GM21515 (cell line): ENCODE measurements at regions not wholly inside any gene's neighbourhood (a gene's known extent, or its start where the extent isn't known, plus 50 kb on each side); places are given as distances from the start of the nearest gene placed in this dataset.

Source experiments
- ATAC-seq: cut with Tn5 transposase; IDR thresholded peaks from one replicate; pipeline ENCODE4 v1.9.1; 2021; ENCODE audit not compliant: unreplicated experiment

- ATAC-seq = no peak
These were observed 960.9 kb upstream of the FAT3 start for GRCh38 chr11:91263496-91264365.

- no peak for ATAC-seq
These were observed 963.1 kb upstream of the FAT3 start for GRCh38 chr11:91261513-91261912.

GRCh38 chr11:91258876-91259275 lies 965.7 kb upstream of the FAT3 start:
- no peak for ATAC-seq

- no peak for ATAC-seq
These were observed 967.0 kb upstream of the FAT3 start for GRCh38 chr11:91257667-91258066.

GRCh38 chr11:91248199-91248807 lies 976.3 kb upstream of the FAT3 start:
- no peak for ATAC-seq

GRCh38 chr11:91247009-91247735 lies 977.4 kb upstream of the FAT3 start:
- no peak for ATAC-seq

- no peak for ATAC-seq
These were observed 979.7 kb upstream of the FAT3 start for GRCh38 chr11:91244912-91245311.

- ATAC-seq = no peak
These were observed 981.0 kb upstream of the FAT3 start for GRCh38 chr11:91243630-91244029.

GRCh38 chr11:91243051-91243450 lies 981.6 kb upstream of the FAT3 start:
- no peak for ATAC-seq

- no peak for ATAC-seq
These were observed 983.4 kb upstream of the FAT3 start for GRCh38 chr11:91241226-91241625.

GRCh38 chr11:91239359-91239758 lies 985.3 kb upstream of the FAT3 start:
- ATAC-seq = no peak

- ATAC-seq = no peak
These were observed 993.4 kb upstream of the FAT3 start for GRCh38 chr11:91231226-91231625.

- no peak for ATAC-seq
These were observed 994.0 kb upstream of the FAT3 start for GRCh38 chr11:91230647-91231046.

- no peak for ATAC-seq
These were observed 1000.0 kb upstream of the CHORDC1 start for GRCh38 chr11:91222830-91223229.

GRCh38 chr11:91220476-91221202 lies 997.8 kb upstream of the CHORDC1 start:
- ATAC-seq = no peak

- ATAC-seq = no peak
These were observed 996.7 kb upstream of the CHORDC1 start for GRCh38 chr11:91219535-91219934.

GRCh38 chr11:91209751-91210150 lies 986.9 kb upstream of the CHORDC1 start:
- no peak for ATAC-seq

- ATAC-seq = no peak
These were observed 986.5 kb upstream of the CHORDC1 start for GRCh38 chr11:91209306-91209705.

GRCh38 chr11:91199866-91200265 lies 977.0 kb upstream of the CHORDC1 start:
- ATAC-seq = no peak

GRCh38 chr11:91194546-91194945 lies 971.7 kb upstream of the CHORDC1 start:
- no peak for ATAC-seq

GRCh38 chr11:91188484-91188883 lies 965.6 kb upstream of the CHORDC1 start:
- ATAC-seq = no peak
